ENCODE measurements at regions not wholly inside any gene's neighbourhood (a gene's known extent, or its start where the extent isn't known, plus 50 kb on each side); places are given as distances from the start of the nearest gene placed in this dataset.

- no peak for DNase-seq
Measured at GRCh38 chr20:62563561-62563960, 78.7 kb upstream of the SLCO4A1 start.

DNA sequence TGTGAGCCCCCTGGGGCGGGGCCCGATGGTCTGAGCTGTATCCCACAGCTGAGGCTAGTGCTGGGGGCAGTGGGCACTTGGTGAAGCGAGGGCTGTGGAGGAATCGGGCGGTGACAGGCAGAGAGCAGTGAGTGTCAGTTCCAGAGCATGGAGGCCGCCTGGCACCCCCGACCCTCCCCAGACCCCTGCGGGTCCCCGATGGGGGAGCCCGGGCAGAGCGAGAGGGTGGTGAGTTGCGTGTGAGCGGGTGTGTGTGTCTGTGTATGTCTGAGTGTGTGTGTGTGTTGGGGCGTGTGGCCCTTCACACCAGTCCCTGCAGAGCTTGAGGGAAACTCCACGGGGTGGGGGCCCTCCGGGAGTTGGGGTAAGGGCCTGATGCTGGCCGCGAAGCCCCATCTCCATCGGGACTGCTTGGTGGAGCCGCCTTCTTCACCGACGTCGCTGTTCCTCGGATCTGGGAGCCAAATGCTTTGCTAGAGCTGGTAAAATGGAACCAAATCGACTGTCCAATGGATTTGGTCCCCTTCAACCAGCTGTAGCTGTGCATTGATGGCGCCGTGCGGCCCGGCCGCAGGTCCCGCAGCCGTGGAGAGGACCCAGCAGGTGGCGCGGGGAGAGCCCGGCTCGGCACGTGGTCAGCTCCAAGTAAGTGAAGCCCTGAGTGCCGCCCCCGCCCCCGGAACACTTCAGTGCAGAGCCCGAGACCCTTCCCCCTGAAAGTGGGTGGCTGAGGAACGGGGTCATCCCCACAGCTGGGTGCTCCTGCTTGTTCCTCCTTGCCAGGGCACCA is 77.7 kb upstream of the SLCO4A1 start:
- no peak for DNase-seq

DNA sequence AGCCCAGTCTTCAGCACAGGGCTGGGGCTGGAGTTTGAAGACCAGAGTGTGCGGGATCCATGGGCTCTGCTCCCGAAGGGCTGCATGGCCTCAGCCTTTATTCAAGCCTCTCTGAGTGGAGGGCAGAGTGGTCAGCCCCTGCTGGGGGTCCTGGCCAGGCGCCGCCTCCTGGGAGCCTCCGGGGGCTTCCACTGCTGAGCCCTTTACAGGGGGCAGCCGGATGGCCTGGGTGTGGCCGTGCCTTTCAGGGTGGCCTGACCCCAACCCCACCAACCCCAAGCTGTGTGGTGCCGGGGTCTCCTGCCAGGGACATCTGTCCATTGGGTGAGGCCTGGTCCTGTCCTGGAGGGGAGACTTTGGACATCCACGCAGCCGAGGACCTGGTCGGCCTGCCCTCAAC is 76.0 kb upstream of the SLCO4A1 start:
- DNase-seq, result no peak

GRCh38 chr20:62566771-62567170 is 75.5 kb upstream of the SLCO4A1 start:
- no peak for DNase-seq

GRCh38 chr20:62567246-62568044 is 74.9 kb upstream of the SLCO4A1 start:
- peak; percentile 39 for DNase-seq

DNA sequence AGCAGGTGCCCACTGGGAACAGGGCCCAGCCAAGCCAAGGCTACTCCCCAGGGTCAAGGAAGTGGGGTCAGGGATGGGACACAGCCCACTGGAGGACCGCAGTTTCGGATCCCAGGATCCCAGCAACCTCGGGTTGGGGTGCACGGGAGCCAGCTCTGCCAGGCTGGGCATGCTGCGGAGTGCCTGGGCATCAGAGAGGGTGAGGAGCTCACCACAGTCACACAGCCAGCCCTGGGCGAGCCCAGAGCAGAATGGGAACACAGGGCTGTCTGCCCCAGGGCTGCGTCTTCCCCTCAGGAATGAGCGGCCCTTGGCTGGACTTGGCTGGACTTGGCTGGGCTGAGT is 74.3 kb upstream of the SLCO4A1 start:
- no peak for DNase-seq

DNA sequence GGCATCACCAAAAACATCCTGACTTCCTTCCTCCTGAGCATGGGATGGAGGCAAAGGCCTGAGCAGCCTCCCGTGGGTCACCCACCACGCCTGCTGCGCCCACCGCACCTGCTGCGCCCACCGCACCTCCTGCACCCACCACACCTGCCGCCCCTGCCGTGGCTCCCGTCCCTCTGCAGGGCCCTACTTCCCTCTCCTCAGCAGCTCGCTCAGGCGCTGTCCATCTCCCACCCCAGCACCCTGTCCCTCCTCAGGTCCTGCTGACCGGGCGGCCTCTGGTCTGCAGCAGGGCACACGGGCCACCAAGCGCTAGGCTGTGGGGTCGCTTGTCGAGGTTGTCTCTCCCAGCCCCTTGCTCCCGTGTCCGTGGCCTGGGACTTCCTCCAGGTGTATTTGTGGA is 72.7 kb upstream of the SLCO4A1 start:
- no peak for DNase-seq

DNA sequence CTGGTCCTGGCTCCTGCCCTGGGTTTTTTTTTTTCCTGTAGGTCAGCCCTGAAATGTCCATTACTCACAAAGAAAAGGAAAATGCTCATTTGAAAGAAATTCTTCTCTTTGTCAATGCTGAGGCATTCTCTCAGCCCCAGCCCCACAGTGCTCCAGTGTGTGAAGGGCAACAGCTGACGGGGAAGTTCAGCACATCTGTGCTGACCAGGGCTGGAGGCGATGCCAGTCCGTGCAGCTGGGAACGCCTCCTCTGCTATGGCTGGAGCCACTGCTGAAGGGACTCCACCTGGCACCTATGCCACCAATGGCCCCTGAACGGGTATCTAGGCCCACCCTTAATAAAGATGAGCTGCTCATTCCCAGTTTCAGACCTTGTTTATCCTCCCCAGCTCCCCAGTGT is 71.9 kb upstream of the SLCO4A1 start:
- DNase-seq, result peak; percentile 48

DNA sequence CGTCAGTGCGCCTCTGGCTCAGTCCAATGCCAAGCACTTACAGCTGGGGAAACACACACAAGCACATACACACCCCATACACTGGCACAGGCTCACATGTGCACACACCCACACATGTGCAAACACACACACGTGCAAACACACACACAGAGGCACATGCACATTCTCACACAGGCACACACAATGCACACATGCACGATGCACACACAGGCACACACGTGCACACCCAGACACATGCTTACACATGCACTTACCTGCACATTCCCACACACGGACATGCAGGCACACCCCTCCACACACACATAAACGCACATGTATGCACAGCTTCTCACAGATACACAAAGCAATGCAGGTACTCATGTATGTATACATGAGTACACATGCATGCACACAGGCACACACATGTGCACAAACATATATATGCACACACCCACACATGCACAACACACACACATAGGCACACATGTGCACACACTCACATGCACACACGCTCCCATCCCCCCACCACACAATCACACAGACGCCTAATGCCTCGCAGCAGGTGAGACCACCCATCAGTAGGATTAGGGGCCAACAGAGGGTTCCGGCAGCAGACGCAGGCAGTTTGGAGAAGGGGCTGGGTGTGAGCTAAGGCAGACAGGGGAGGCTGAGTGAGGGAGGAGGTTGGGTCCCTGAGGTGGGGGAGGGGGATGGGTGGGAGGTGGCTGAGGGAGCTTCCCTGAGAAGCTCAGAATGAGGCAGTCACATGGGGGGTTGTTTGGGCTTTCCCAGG is 71.2 kb upstream of the SLCO4A1 start:
- no peak for DNase-seq

GRCh38 chr20:62571669-62572344 is 70.5 kb upstream of the SLCO4A1 start:
- DNase-seq, result no peak

DNA sequence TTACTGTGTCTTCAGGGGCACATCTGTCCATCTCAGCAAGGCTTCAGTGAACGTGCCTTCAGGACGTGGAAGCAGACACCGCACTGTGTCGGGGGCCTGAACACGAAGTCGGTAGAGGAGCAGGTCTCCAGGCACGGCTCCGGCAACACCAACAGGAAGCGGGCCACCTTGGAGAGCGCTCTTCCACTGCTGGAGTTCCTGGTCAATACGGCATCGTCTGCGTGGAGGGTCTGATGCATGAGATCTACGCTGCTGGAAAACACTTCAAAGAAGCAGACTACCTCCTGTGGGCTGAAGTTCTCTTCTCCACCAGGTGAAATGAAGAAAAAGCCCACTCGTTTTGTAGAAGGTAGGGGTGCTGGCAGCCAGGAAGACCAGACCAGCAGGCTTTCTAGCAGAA is 69.3 kb upstream of the SLCO4A1 start:
- DNase-seq, result no peak

- no peak for DNase-seq
Measured at GRCh38 chr20:62573817-62574216, 68.5 kb upstream of the SLCO4A1 start.

GRCh38 chr20:62574230-62574993 is 67.9 kb upstream of the SLCO4A1 start:
- DNase-seq, result no peak

GRCh38 chr20:62575976-62576722 is 66.2 kb upstream of the SLCO4A1 start:
- DNase-seq, result no peak

DNA sequence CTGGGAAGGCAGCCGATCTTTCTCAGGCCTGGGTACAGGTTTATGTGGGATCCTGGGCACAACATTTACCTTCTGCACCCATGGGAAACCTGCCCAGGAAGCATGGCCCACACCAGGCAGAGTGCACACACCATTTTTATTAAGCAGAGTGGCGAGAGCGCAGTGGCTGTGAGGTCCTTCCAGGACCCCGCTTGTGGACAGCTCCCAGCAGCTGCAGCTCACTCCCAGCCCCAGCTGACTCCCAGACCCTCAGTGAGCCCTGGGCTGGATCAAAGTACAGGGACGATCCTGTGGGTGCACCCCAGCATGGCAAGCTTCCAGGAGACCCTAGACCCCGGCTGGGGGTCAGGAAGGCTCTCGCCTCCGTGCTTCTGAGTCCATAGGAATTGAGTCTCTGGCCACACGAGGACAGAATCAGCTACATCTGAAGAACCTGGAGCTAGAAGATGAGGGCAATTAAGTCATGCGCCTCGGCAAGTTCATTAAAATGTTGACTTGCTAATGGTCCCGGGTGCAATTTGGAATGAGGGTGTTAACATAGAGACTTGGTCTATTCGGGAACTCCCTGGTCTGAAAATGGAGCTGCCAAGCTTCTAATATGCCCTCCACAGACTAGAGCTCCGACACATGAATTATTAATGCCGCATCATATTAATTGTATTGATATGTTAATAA is 65.4 kb upstream of the SLCO4A1 start:
- peak; percentile 31 for DNase-seq

GRCh38 chr20:62577490-62577836 is 64.8 kb upstream of the SLCO4A1 start:
- peak; percentile 53 for DNase-seq

GRCh38 chr20:62578294-62578897 is 63.9 kb upstream of the SLCO4A1 start:
- DNase-seq, result peak; percentile 62

- DNase-seq, result no peak
Measured at GRCh38 chr20:62580052-62580451, 62.3 kb upstream of the SLCO4A1 start.

DNA sequence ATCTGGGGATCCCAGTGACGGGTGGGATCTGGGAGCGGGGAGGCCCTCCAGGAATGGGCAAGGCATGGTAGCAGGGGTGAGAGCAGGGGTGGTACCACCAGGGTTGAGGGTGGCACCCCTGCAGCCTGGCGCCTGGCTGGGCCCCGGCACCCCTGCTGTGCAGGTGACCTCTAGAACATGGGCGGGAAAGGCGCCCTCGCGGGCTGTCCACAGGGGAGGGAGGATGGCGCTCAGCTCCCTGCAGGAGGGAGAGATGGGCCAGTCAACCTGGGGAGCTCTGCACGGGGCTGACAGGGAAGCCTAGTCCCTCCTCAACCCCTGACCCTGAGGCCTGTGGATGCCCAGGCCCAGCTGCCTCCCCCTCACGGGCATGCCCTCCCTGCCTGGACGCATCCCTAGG is 61.6 kb upstream of the SLCO4A1 start:
- DNase-seq, result peak; percentile 27

GRCh38 chr20:62581308-62581707 is 61.0 kb upstream of the SLCO4A1 start:
- no peak for DNase-seq

DNA sequence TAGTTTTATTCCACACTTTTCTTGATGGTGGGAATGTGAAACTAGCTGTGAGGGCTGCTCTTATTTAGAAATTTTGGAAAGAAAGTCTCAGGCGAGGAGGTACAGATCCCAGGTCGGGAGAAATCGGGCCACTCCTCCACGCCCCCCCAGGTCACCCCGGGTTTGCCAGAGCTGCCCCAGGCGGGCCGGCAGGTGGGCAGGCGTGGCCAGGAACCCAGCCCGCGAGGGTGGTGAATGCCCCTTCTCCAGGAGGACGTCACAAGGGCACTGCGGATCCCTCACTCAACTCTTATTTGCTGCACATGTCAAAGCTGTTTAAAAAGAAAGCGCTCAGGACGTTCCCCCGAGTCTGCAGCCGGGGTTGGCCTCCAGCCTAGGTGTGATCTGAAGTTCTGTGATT is 60.5 kb upstream of the SLCO4A1 start:
- peak; percentile 23 for DNase-seq
